ENCODE measurements at regions not wholly inside any gene's neighbourhood (a gene's known extent, or its start where the extent isn't known, plus 50 kb on each side); places are given as distances from the start of the nearest gene placed in this dataset.
A peak's percentile ranks its signal among the peaks of the same experiment; 100 is the strongest.

DNA sequence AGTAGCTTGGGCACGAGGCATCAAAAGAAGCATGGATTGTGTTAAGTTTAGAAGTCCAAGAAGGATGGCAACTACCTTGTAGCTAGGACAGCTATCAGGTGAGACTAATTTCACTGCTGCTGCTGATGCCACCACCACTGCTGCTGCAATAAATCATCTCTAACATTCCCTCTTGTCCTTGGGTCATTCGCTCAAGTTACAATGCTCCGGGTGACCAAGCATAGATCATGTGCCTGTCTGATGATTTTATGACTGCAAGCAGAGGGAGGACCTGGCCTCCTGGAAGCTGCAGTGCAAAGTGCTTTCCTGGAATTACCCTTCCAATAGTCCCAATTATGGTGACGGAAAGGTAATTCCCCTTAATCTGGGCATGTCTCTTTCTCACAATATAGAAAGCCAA lies 334.4 kb downstream of the PRELID2 start:
- 24% methylated on average over 4 of the region's 4 CpGs for WGBS (ENCODE audit: low lambda C conversion rate)
- in situ Hi-C loops (cut with HindIII; ENCODE audit: extremely low pct_ligation_motif_present, low pct_unique_long_range_greater_than_20kb) (no loop called here), intact Hi-C loops (cut with micrococcal nuclease; ENCODE audit: unreplicated experiment) (no loop called here)
- H3K79me2 ChIP-seq (ENCODE audit: insufficient read depth, low read length): no peaks in the 10 kb centered on the region
- ATAC-seq: no peak
- ChIA-PET CTCF (ENCODE audit: low intra/inter-chr PET ratio, low total read pairs) (no interaction called here), POLR2A (no interaction called here)
- H3K4me1 ChIP-seq (ENCODE audit: insufficient read depth, low read length): peaks cover 9% of the 10 kb centered on the region; the same call in 1 of the 2 replicates
- no peaks in the 10 kb centered on the region for H3K36me3 ChIP-seq (replicated peaks in 1 of 2; ENCODE audit: control insufficient read depth in 1 of 2, insufficient read depth in 2 of 2, low read length in 2 of 2)
- BruUV-seq (replicated peaks): no TSS peak
- FAIRE-seq: no peak
- no peak overlapping the region for H3K4me3 ChIP-seq (replicated peaks in 1 of 3; ENCODE audit: insufficient read depth in 1 of 3, low read depth in 2 of 3, low read length in 3 of 3)
- no peaks in the 10 kb centered on the region for H3K9me3 ChIP-seq (ENCODE audit: low read length)
- TF ChIP-seq HHEX (CRISPR knock-in tag; IDR thresholded peaks at IDR 0.05): no peak
- no peak for TF ChIP-seq NFIC (IDR thresholded peaks at IDR 0.05; ENCODE audit: low read length)
- no peak for TF ChIP-seq ZNF775 (CRISPR knock-in tag; IDR thresholded peaks at IDR 0.05; ENCODE audit: borderline replicate concordance)
- TF ChIP-seq PHF20 (CRISPR knock-in tag; IDR thresholded peaks at IDR 0.05): no peak
- TF ChIP-seq KDM1A (CRISPR knock-in tag; IDR thresholded peaks at IDR 0.05): no peak
- H3K27me3 ChIP-seq (ENCODE audit: control insufficient read depth in 1 of 2, insufficient read depth in 2 of 2, low read length in 2 of 2): no peaks in the 10 kb centered on the region
- H3K4me2 ChIP-seq (ENCODE audit: low read depth, low read length): no peak overlapping the region
- H3K27ac ChIP-seq (ENCODE audit: extremely low read length, insufficient read depth, low read length): no peak overlapping the region
- no peaks in the 10 kb centered on the region for H4K20me1 ChIP-seq (ENCODE audit: insufficient read depth, low read length)
- H2AFZ ChIP-seq (ENCODE audit: low read length): no peak overlapping the region
- no peak overlapping the region for H3K9ac ChIP-seq (ENCODE audit: insufficient read depth, low read depth, low read length)
- no peak for DNase-seq (ENCODE audit: low spot score)

- H3K9ac ChIP-seq (ENCODE audit: insufficient read depth, low read depth, low read length): no peak overlapping the region
- in situ Hi-C loops (cut with HindIII; ENCODE audit: extremely low pct_ligation_motif_present, low pct_unique_long_range_greater_than_20kb) (no loop called here), intact Hi-C loops (cut with micrococcal nuclease; ENCODE audit: unreplicated experiment) (no loop called here)
- ChIA-PET CTCF (ENCODE audit: low intra/inter-chr PET ratio, low total read pairs) (no interaction called here), POLR2A (no interaction called here)
- H3K27ac ChIP-seq (ENCODE audit: extremely low read length, insufficient read depth, low read length): no peak overlapping the region
- H3K79me2 ChIP-seq (ENCODE audit: insufficient read depth, low read length): no peaks in the 10 kb centered on the region
- no peaks in the 10 kb centered on the region for H3K27me3 ChIP-seq (ENCODE audit: control insufficient read depth in 1 of 2, insufficient read depth in 2 of 2, low read length in 2 of 2)
- no peaks in the 10 kb centered on the region for H3K36me3 ChIP-seq (replicated peaks in 1 of 2; ENCODE audit: control insufficient read depth in 1 of 2, insufficient read depth in 2 of 2, low read length in 2 of 2)
- TF ChIP-seq ZFYVE20 (CRISPR knock-in tag; IDR thresholded peaks at IDR 0.05; ENCODE audit: borderline replicate concordance, low read depth) (no peak), NONO (IDR thresholded peaks at IDR 0.05) (no peak), NONO (CRISPR knock-in tag; conservative IDR thresholded peaks at IDR 0.05) (no peak), SYNCRIP (IDR thresholded peaks at IDR 0.05; ENCODE audit: insufficient read depth, low read depth, low read length) (no peak), ZNF136 (CRISPR knock-in tag; IDR thresholded peaks at IDR 0.05; ENCODE audit: low read depth) (no peak), ZNF780A (CRISPR knock-in tag; IDR thresholded peaks at IDR 0.05) (no peak), KDM3A (CRISPR knock-in tag; IDR thresholded peaks at IDR 0.05; ENCODE audit: low read depth) (no peak)
- TF ChIP-seq, protein P1, sequence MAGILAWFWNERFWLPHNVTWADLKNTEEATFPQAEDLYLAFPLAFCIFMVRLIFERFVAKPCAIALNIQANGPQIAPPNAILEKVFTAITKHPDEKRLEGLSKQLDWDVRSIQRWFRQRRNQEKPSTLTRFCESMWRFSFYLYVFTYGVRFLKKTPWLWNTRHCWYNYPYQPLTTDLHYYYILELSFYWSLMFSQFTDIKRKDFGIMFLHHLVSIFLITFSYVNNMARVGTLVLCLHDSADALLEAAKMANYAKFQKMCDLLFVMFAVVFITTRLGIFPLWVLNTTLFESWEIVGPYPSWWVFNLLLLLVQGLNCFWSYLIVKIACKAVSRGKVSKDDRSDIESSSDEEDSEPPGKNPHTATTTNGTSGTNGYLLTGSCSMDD (CRISPR knock-in tag; IDR thresholded peaks at IDR 0.05): no peak
- WGBS (ENCODE audit: low lambda C conversion rate): 0% methylated on average over 4 of the region's 4 CpGs
- DNase-seq (ENCODE audit: low spot score) (no peak), ATAC-seq (no peak), FAIRE-seq (no peak)
- H3K4me3 ChIP-seq (replicated peaks in 1 of 3; ENCODE audit: insufficient read depth in 1 of 3, low read depth in 2 of 3, low read length in 3 of 3): no peak overlapping the region
- H4K20me1 ChIP-seq (ENCODE audit: insufficient read depth, low read length): no peaks in the 10 kb centered on the region
- H3K9me3 ChIP-seq (ENCODE audit: low read length): no peaks in the 10 kb centered on the region
- 0 out of 2 replicates have a peak overlapping the region, but pooled peaks have one; percentile 12 for H3K4me2 ChIP-seq (ENCODE audit: low read depth, low read length)
- no peak overlapping the region for H2AFZ ChIP-seq (ENCODE audit: low read length)
- BruUV-seq (replicated peaks): no TSS peak
- peaks cover 9% of the 10 kb centered on the region; the same call in 1 of the 2 replicates for H3K4me1 ChIP-seq (ENCODE audit: insufficient read depth, low read length)
These were observed 335.7 kb downstream of the PRELID2 start for GRCh38 chr5:145499483-145499882.

All from HepG2 (cell line).